Heart left ventricle (tissue), 16 donors: ENCODE measurements at regions not wholly inside any gene's neighbourhood (a gene's known extent, or its start where the extent isn't known, plus 50 kb on each side); places are given as distances from the start of the nearest gene placed in this dataset.

ENCODE experiments used
- ATAC-seq, 4 donors: fragments of 200-7000 bp; cut with Tn5 transposase; one replicate each; pipeline ENCODE4 v1.9.1; 2020 to 2022; ENCODE audit warnings: moderate library complexity in 4 of 4, mild to moderate bottlenecking in 3 of 4, moderate number of reproducible peaks in 1 of 4
- DNase-seq, 5 donors: peaks; one replicate each; pipeline ENCODE4 v3.0.0-alpha.2; 2020
- H3K27ac ChIP-seq, 12 donors: fragments of 200-600 bp; sonication (generic) in 4 of 12; one replicate each; pipeline versions ENCODE4 v1.5.0 to v1.8.0; 2016 to 2022; ENCODE audit warnings: mild to moderate bottlenecking in 2 of 12
- H3K27me3 ChIP-seq, 9 donors: fragments of 200-600 bp; sonication (generic) in 2 of 9; one replicate each; pipeline versions ENCODE4 v1.5.1 to v1.8.0; 2016 to 2022; ENCODE audit warnings: mild to moderate bottlenecking in 3 of 9
- H3K36me3 ChIP-seq, 9 donors: fragments of 200-600 bp; sonication (generic) in 2 of 9; one replicate each; pipeline versions ENCODE4 v1.5.0 to v1.8.0; 2018 to 2022; ENCODE audit warnings: mild to moderate bottlenecking in 2 of 9
- H3K4me1 ChIP-seq, 12 donors: fragments of 200-600 bp; sonication (generic) in 4 of 12; one replicate each; pipeline versions ENCODE4 v1.5.0 to v1.8.0; 2016 to 2022; ENCODE audit warnings: mild to moderate bottlenecking in 3 of 12
- H3K4me3 ChIP-seq, 12 donors: fragments of 200-600 bp; sonication (generic) in 4 of 12; one replicate each; pipeline versions ENCODE4 v1.5.0 to v1.8.0; 2017 to 2022; ENCODE audit warnings: mild to moderate bottlenecking in 9 of 12, moderate library complexity in 4 of 12
- H3K9me3 ChIP-seq, 12 donors: fragments of 200-600 bp; sonication (generic) in 4 of 12; one replicate each; pipeline versions ENCODE4 v1.5.0 to v1.8.0; 2016 to 2022; ENCODE audit warnings: mild to moderate bottlenecking in 1 of 12
- CTCF ChIP-seq, 12 donors: fragments of 200-600 bp; sonication (generic) in 4 of 12; IDR thresholded peaks; one replicate each; pipeline versions ENCODE4 v1.5.0 to v1.8.0; 2018 to 2022; ENCODE audit warnings: antibody characterized with exemption in 12 of 12, mild to moderate bottlenecking in 5 of 12
- POLR2A ChIP-seq, 2 donors: fragments of 450-650 bp; IDR thresholded peaks; one replicate each; pipeline ENCODE4 v1.6.1; 2017; ENCODE audit warnings: antibody characterized with exemption in 2 of 2, mild to moderate bottlenecking in 2 of 2, moderate library complexity in 2 of 2
- WGBS, 4 donors: extraction: QIAGEN DNeasy Blood & Tissue Kit in 2 of 4; methylation state at CpG; one replicate each; pipeline versions ENCODE4 v1.1.5 to v1.1.7; 2013 to 2018; 5-methylcytosine and 5-hydroxymethylcytosine counted together
- intact Hi-C, 10 donors: fragments of 100-400 bp; cut with DNase I; formaldehyde crosslinking; loops; one replicate each; pipeline versions ENCODE4 v1.11.1 to v1.14.2; 2022
- donor health status: ischemic (EF 13 %, LVEDD 7.1; RV severe dilation, severe dysfunction).
- donor health status: healthy with polysubstance abuse.
- donor health status: DM: no; HTN: yes; CAD: no.
- donor health status: DM: no; HTN: no; CAD: no.
- donor health status: ischemic (EF 25% LVEDD 6.9; RV normal size, moderate dysfunction).
- donor health status: ischemic (EF 25% LVEDD 5.7; RV mildly dilated, moderate dysfunction).
- donor health status: healthy.
- donor health status: DM: yes; HTN: yes; CAD: no.
- donor health status: ischemic (EF 35%, LVEDD 5.7; RV mildly dilated, moderate dysfunction).
- donor health status: nonischemic (EF 11% LVEDD 7.7; RV severe dilation, severe dysfunction).
- donor health status: DM: yes; HTN: yes; CAD: no.
- donor health status: PGD.
- donor health status: ischemic (EF 29% LVEDD 5.4; RV normal size, mild dysfunction).
- donor health status: nonischemic (EF 23%, LVEDD 6.1; RV moderate dilation, normal function).

- DNase-seq (no peak), ATAC-seq (no peak)
- 61 to 75% (median 71%) methylated on average over 3 to 4 of the region's 4 CpGs for WGBS, 4 donors
- no peak overlapping the region for H3K4me3 ChIP-seq
- H3K9me3 ChIP-seq = peaks cover 0 to 13% (median 1%) of the 10 kb centered on the region in 12 donors
- intact Hi-C loops = no loop called here
- TF ChIP-seq POLR2A (IDR thresholded peaks at IDR 0.05) (no peak), CTCF (IDR thresholded peaks at IDR 0.05) (no peak)
- H3K27me3 ChIP-seq = peaks cover 0 to 44% (median 4%) of the 10 kb centered on the region in 9 donors
- no peaks in the 10 kb centered on the region for H3K36me3 ChIP-seq
- no peak overlapping the region for H3K27ac ChIP-seq
- H3K4me1 ChIP-seq = no peaks in the 10 kb centered on the region
Measured at GRCh38 chr20:56867128-56867527, 238.0 kb downstream of the TFAP2C start.

GRCh38 chr20:56868746-56869145, 239.6 kb downstream of the TFAP2C start:
- DNase-seq (no peak), ATAC-seq (no peak)
- peaks cover 0 to 41% (median 5%) of the 10 kb centered on the region in 9 donors for H3K27me3 ChIP-seq
- WGBS, 4 donors = 72 to 81% (median 74%) methylated on average over 4 of the region's 4 CpGs
- H3K4me3 ChIP-seq = no peak overlapping the region
- no peak overlapping the region for H3K27ac ChIP-seq
- no peaks in the 10 kb centered on the region for H3K36me3 ChIP-seq
- intact Hi-C loops = no loop called here
- no peak for TF ChIP-seq POLR2A (IDR thresholded peaks at IDR 0.05)
- TF ChIP-seq CTCF (IDR thresholded peaks at IDR 0.05) = no peak
- peaks cover 0 to 13% (median 1%) of the 10 kb centered on the region in 12 donors for H3K9me3 ChIP-seq
- no peaks in the 10 kb centered on the region for H3K4me1 ChIP-seq

GRCh38 chr20:56870271-56870670, 241.2 kb downstream of the TFAP2C start:
- no peak for ATAC-seq
- intact Hi-C loops = no loop called here
- Histone ChIP-seq H3K4me1 (no peaks in the 10 kb centered on the region), H3K9me3 (peaks cover 0 to 13% (median 1%) of the 10 kb centered on the region in 12 donors), H3K27ac (no peak overlapping the region), H3K27me3 (peaks cover 0 to 26% (median 3%) of the 10 kb centered on the region in 9 donors), H3K36me3 (no peaks in the 10 kb centered on the region), H3K4me3 (no peak overlapping the region)
- WGBS, 4 donors = 87 to 94% (median 91%) methylated on average over 4 to 5 of the region's 5 CpGs
- no peak for TF ChIP-seq CTCF (IDR thresholded peaks at IDR 0.05)
- TF ChIP-seq POLR2A (IDR thresholded peaks at IDR 0.05) = no peak
- DNase-seq = no peak

- DNase-seq (no peak), ATAC-seq (no peak)
- WGBS, 4 donors = 67 to 74% (median 72%) methylated on average over 11 of the region's 11 CpGs
- no peaks in the 10 kb centered on the region for H3K36me3 ChIP-seq
- H3K27me3 ChIP-seq = peaks cover 0 to 22% (median 3%) of the 10 kb centered on the region in 9 donors
- H3K4me1 ChIP-seq = no peaks in the 10 kb centered on the region
- intact Hi-C loops = no loop called here
- peaks cover 0 to 13% (median 1%) of the 10 kb centered on the region in 12 donors for H3K9me3 ChIP-seq
- no peak overlapping the region for H3K4me3 ChIP-seq
- H3K27ac ChIP-seq = no peak overlapping the region
- TF ChIP-seq CTCF (IDR thresholded peaks at IDR 0.05) (no peak), POLR2A (IDR thresholded peaks at IDR 0.05) (no peak)
Measured at GRCh38 chr20:56871691-56872090, 242.6 kb downstream of the TFAP2C start.
